Brain microvascular endothelial cell (primary cell): ENCODE measurements at regions not wholly inside any gene's neighbourhood (a gene's known extent, or its start where the extent isn't known, plus 50 kb on each side); places are given as distances from the start of the nearest gene placed in this dataset.

ENCODE experiments used
- DNase-seq: peaks from one replicate; pipeline ENCODE4 v3.0.0-alpha.2; 2020
- H3K27ac ChIP-seq: fragments of 250-450 bp; sonication (Bioruptor Pico); 2 replicates; pipeline ENCODE4 v1.5.1; 2020; ENCODE audit warnings: mild to moderate bottlenecking, moderate library complexity
- H3K27me3 ChIP-seq: fragments of 250-450 bp; sonication (Bioruptor Pico); replicated peaks from 2 replicates; pipeline ENCODE4 v1.5.1; 2020; ENCODE audit warnings: mild to moderate bottlenecking
- H3K36me3 ChIP-seq: fragments of 250-450 bp; sonication (Bioruptor Pico); replicated peaks from 2 replicates; pipeline ENCODE4 v1.5.1; 2020; ENCODE audit warnings: mild to moderate bottlenecking
- H3K4me3 ChIP-seq: 2 replicates; pipeline ENCODE4 v1.5.1; 2011; ENCODE audit warnings: low read depth, mild to moderate bottlenecking, control low read depth, low read length, moderate library complexity
- CTCF ChIP-seq: IDR thresholded peaks from 2 replicates; pipeline ENCODE4 v1.5.1; 2011; ENCODE audit warnings: low read depth, mild to moderate bottlenecking, moderate library complexity, low read length, control low read depth, inconsistent platforms; ENCODE audit errors: missing control alignments
- in situ Hi-C: cut with HindIII; loops from 2 replicates; pipeline ENCODE4 v1.10.0; 2017; ENCODE audit warnings: low sequenced_read_pairs, low pct_ligation_motif_present

GRCh38 chr3:180223268-180223667 is 186.5 kb upstream of the PEX5L start:
- in situ Hi-C loops: no loop called here
- H3K27ac ChIP-seq: no peak overlapping the region
- no peak for TF ChIP-seq CTCF
- H3K27me3 ChIP-seq: no peaks in the 10 kb centered on the region
- DNase-seq: no peak
- H3K4me3 ChIP-seq: no peak overlapping the region
- H3K36me3 ChIP-seq: no peaks in the 10 kb centered on the region

- Histone ChIP-seq H3K27me3 (no peaks in the 10 kb centered on the region), H3K4me3 (no peak overlapping the region), H3K27ac (no peak overlapping the region), H3K36me3 (no peaks in the 10 kb centered on the region)
- in situ Hi-C loops: no loop called here
- DNase-seq: no peak
- TF ChIP-seq CTCF: no peak
Observed at GRCh38 chr3:180229113-180229512, 192.4 kb upstream of the PEX5L start.

- no peaks in the 10 kb centered on the region for H3K36me3 ChIP-seq
- in situ Hi-C loops: no loop called here
- H3K27ac ChIP-seq: no peak overlapping the region
- no peak for DNase-seq
- no peak for TF ChIP-seq CTCF
- no peak overlapping the region for H3K4me3 ChIP-seq
- no peaks in the 10 kb centered on the region for H3K27me3 ChIP-seq
Observed at GRCh38 chr3:180239939-180240338, 203.2 kb upstream of the PEX5L start.

GRCh38 chr3:180246688-180247195 is 210.0 kb upstream of the PEX5L start:
- no peak for TF ChIP-seq CTCF
- Histone ChIP-seq H3K36me3 (no peaks in the 10 kb centered on the region), H3K27me3 (no peaks in the 10 kb centered on the region), H3K27ac (no peak overlapping the region), H3K4me3 (no peak overlapping the region)
- in situ Hi-C loops: no loop called here
- DNase-seq: no peak

GRCh38 chr3:180250172-180250571 is 213.4 kb upstream of the PEX5L start:
- H3K36me3 ChIP-seq: no peaks in the 10 kb centered on the region
- no peak overlapping the region for H3K27ac ChIP-seq
- H3K4me3 ChIP-seq: no peak overlapping the region
- TF ChIP-seq CTCF: no peak
- in situ Hi-C loops: no loop called here
- no peak for DNase-seq
- H3K27me3 ChIP-seq: no peaks in the 10 kb centered on the region

GRCh38 chr3:180252683-180253082 is 215.9 kb upstream of the PEX5L start:
- no peak for DNase-seq
- Histone ChIP-seq H3K27ac (no peak overlapping the region), H3K36me3 (no peaks in the 10 kb centered on the region), H3K27me3 (no peaks in the 10 kb centered on the region), H3K4me3 (no peak overlapping the region)
- TF ChIP-seq CTCF: no peak
- in situ Hi-C loops: no loop called here
